Stomach (tissue), 8 donors: ENCODE measurements at regions not wholly inside any gene's neighbourhood (a gene's known extent, or its start where the extent isn't known, plus 50 kb on each side); places are given as distances from the start of the nearest gene placed in this dataset.
"Not testable (repeated sequence)": the region's sequence is repeated elsewhere in the genome, so short reads cannot be mapped to it uniquely, and the experiment has no call there.

ENCODE experiments used
- DNase-seq, 2 donors: peaks; one replicate each; pipeline versions ENCODE4 v3.0.0 to v3.0.0-alpha.2; 2013 to 2019
- H3K27ac ChIP-seq, 5 donors: fragments of 200-600 bp in 4 of 5; sonication (generic) in 4 of 5; one replicate each; pipeline ENCODE4 v1.5.1; 2013 to 2019; ENCODE audit warnings: mild to moderate bottlenecking in 1 of 5, moderate library complexity in 1 of 5
- H3K27me3 ChIP-seq, 3 donors: fragments of 200-600 bp; sonication (generic); one replicate each; pipeline ENCODE4 v1.5.1; 2017 to 2019; ENCODE audit warnings: mixed run types in 1 of 3
- H3K36me3 ChIP-seq, 4 donors: fragments of 200-600 bp; sonication (generic); 1 replicate in 3 of 4; 2 replicates in 1 of 4; pipeline ENCODE4 v1.5.1; 2016 to 2019
- H3K4me1 ChIP-seq, 4 donors: fragments of 200-600 bp; sonication (generic); one replicate each; pipeline ENCODE4 v1.5.1; 2016 to 2019
- H3K4me3 ChIP-seq, 4 donors: fragments of 200-600 bp; sonication (generic) in 3 of 4; one replicate each; pipeline ENCODE4 v1.5.1; 2016 to 2019; ENCODE audit warnings: mild to moderate bottlenecking in 1 of 4
- H3K9me3 ChIP-seq, 4 donors: fragments of 200-600 bp; sonication (generic); one replicate each; pipeline ENCODE4 v1.5.1; 2016 to 2019
- CTCF ChIP-seq, 7 experiments: fragments of 450-650 bp in 4 of 7; fragments of 200-600 bp in 3 of 7; sonication (generic) in 3 of 7; IDR thresholded peaks; one replicate each; pipeline ENCODE4 v1.5.1; 2016 to 2019; ENCODE audit warnings: antibody characterized with exemption in 7 of 7, control low read depth in 2 of 7, mild to moderate bottlenecking in 1 of 7
- EP300 ChIP-seq: sonication (generic); formaldehyde crosslinking; IDR thresholded peaks from one replicate; pipeline ENCODE4 v1.6.1; 2017; ENCODE audit warnings: antibody characterized with exemption
- POLR2A ChIP-seq, 4 donors: fragments of 450-650 bp; IDR thresholded peaks; one replicate each; pipeline ENCODE4 v1.6.1; 2016; ENCODE audit warnings: antibody characterized with exemption in 4 of 4, control low read depth in 2 of 4, mild to moderate bottlenecking in 1 of 4, moderate library complexity in 1 of 4
- POLR2AphosphoS5 ChIP-seq, 3 donors: sonication (generic); formaldehyde crosslinking; IDR thresholded peaks; one replicate each; pipeline ENCODE4 v1.6.1; 2016; ENCODE audit warnings: antibody characterized with exemption in 3 of 3
- WGBS, 5 donors: extraction: QIAGEN DNeasy Blood & Tissue Kit in 3 of 5; methylation state at CpG; one replicate each; pipeline versions ENCODE4 v1.1.5 to v1.1.7; 2013 to 2018; 5-methylcytosine and 5-hydroxymethylcytosine counted together
- intact Hi-C: fragments of 100-400 bp; cut with DNase I; formaldehyde crosslinking; loops from one replicate; pipeline ENCODE4 v1.15.1; 2023; ENCODE audit warnings: low total_unique reads
- donor health status: healthy with polysubstance abuse.
- donor health status: Bipolar disorder and iron deficiency.
- donor health status: healthy.

GRCh38 chr12:89058402-89058801 lies 293.9 kb downstream of the DUSP6 start:
- no peak for TF ChIP-seq POLR2AphosphoS5 (IDR thresholded peaks at IDR 0.05)
- no peak overlapping the region for H3K4me3 ChIP-seq
- peak in 1 of 2 donors; percentile 44 for DNase-seq
- no peaks in the 10 kb centered on the region for H3K36me3 ChIP-seq
- no peaks in the 10 kb centered on the region for H3K9me3 ChIP-seq
- intact Hi-C loops: no loop called here
- H3K27ac ChIP-seq: no peak overlapping the region
- H3K4me1 ChIP-seq: peaks cover 0 to 7% (median 0%) of the 10 kb centered on the region in 4 donors
- H3K27me3 ChIP-seq: no peaks in the 10 kb centered on the region

GRCh38 chr12:89053817-89054216 lies 298.5 kb downstream of the DUSP6 start:
- H3K9me3 ChIP-seq, H3K36me3 ChIP-seq, DNase-seq, H3K4me3 ChIP-seq, H3K27ac ChIP-seq, H3K4me1 ChIP-seq, H3K27me3 ChIP-seq: not testable (repeated sequence)
- WGBS, 5 donors: 84 to 89% (median 88%) methylated on average over 4 of the region's 4 CpGs
- intact Hi-C loops: loop anchor here (5.0 kb wide), 1 partner anchor 408 kb away; no protein-coding TSS in a partner anchor

- no peaks in the 10 kb centered on the region for H3K27me3 ChIP-seq
- H3K36me3 ChIP-seq: no peaks in the 10 kb centered on the region
- H3K4me1 ChIP-seq: peaks cover 0 to 5% (median 0%) of the 10 kb centered on the region in 4 donors
- H3K27ac ChIP-seq: no peak overlapping the region
- DNase-seq: peak in 1 of 2 donors; percentile 84
- TF ChIP-seq CTCF (IDR thresholded peaks at IDR 0.05) (peak in 6 of 7 experiments; percentile 28 to 95 (median 90)), POLR2A (IDR thresholded peaks at IDR 0.05) (no peak), EP300 (no peak), POLR2AphosphoS5 (IDR thresholded peaks at IDR 0.05) (peak in 1 of 3 donors; percentile 34)
- H3K9me3 ChIP-seq: peaks cover 0 to 6% (median 0%) of the 10 kb centered on the region in 4 donors
- intact Hi-C loops: loop anchor here (5.0 kb wide), 1 partner anchor 411 kb away; no protein-coding TSS in a partner anchor
- H3K4me3 ChIP-seq: no peak overlapping the region
- WGBS, 5 donors: 0 to 4% (median 3%) methylated on average over 2 of the region's 2 CpGs
These were observed 301.1 kb downstream of the DUSP6 start for GRCh38 chr12:89051065-89051677.

GRCh38 chr12:89047856-89048418 lies 304.4 kb downstream of the DUSP6 start:
- 89 to 97% (median 95%) methylated on average over 2 of the region's 2 CpGs for WGBS, 5 donors
- H3K9me3 ChIP-seq: peaks cover 0 to 2% (median 0%) of the 10 kb centered on the region in 4 donors
- intact Hi-C loops: no loop called here
- no peaks in the 10 kb centered on the region for H3K36me3 ChIP-seq
- no peak overlapping the region for H3K4me3 ChIP-seq
- no peaks in the 10 kb centered on the region for H3K27me3 ChIP-seq
- TF ChIP-seq EP300 (no peak), POLR2A (IDR thresholded peaks at IDR 0.05) (no peak), POLR2AphosphoS5 (IDR thresholded peaks at IDR 0.05) (no peak), CTCF (IDR thresholded peaks at IDR 0.05) (no peak)
- H3K4me1 ChIP-seq: peaks cover 0 to 5% (median 0%) of the 10 kb centered on the region in 4 donors
- no peak for DNase-seq
- H3K27ac ChIP-seq: no peak overlapping the region

- Histone ChIP-seq H3K4me1 (no peaks in the 10 kb centered on the region), H3K4me3 (no peak overlapping the region), H3K9me3 (no peaks in the 10 kb centered on the region), H3K36me3 (no peaks in the 10 kb centered on the region), H3K27ac (no peak overlapping the region), H3K27me3 (no peaks in the 10 kb centered on the region)
- intact Hi-C loops: no loop called here
- 79 to 96% (median 90%) methylated on average over 2 of the region's 2 CpGs for WGBS, 5 donors
- DNase-seq: no peak
- TF ChIP-seq CTCF (IDR thresholded peaks at IDR 0.05) (no peak), EP300 (no peak), POLR2A (IDR thresholded peaks at IDR 0.05) (no peak), POLR2AphosphoS5 (IDR thresholded peaks at IDR 0.05) (no peak)
These were observed 311.2 kb downstream of the DUSP6 start for GRCh38 chr12:89041078-89041477.
